HEK293 (cell line): ENCODE measurements at regions not wholly inside any gene's neighbourhood (a gene's known extent, or its start where the extent isn't known, plus 50 kb on each side); places are given as distances from the start of the nearest gene placed in this dataset.

Experiments
- BCL11A ChIP-seq: fragments of 450-650 bp; formaldehyde crosslinking; IDR thresholded peaks from 2 replicates; pipeline ENCODE4 v1.5.1; 2016; ENCODE audit warnings: low read depth, missing biosample characterization, missing genetic modification characterization
- CTCF ChIP-seq: fragments of 450-650 bp; formaldehyde crosslinking; IDR thresholded peaks from 2 replicates; pipeline ENCODE4 v1.5.1; 2016; ENCODE audit warnings: missing biosample characterization, missing genetic modification characterization
- OVOL3 ChIP-seq: fragments of 450-650 bp; formaldehyde crosslinking; IDR thresholded peaks from 2 replicates; pipeline ENCODE4 v1.5.1; 2016; ENCODE audit warnings: missing biosample characterization, missing genetic modification characterization
- PRDM6 ChIP-seq: fragments of 450-650 bp; formaldehyde crosslinking; IDR thresholded peaks from 2 replicates; pipeline ENCODE4 v1.5.1; 2017; ENCODE audit warnings: missing biosample characterization, missing genetic modification characterization
- ZBTB48 ChIP-seq: fragments of 450-650 bp; formaldehyde crosslinking; IDR thresholded peaks from 2 replicates; pipeline ENCODE4 v1.5.1; 2016; ENCODE audit warnings: missing biosample characterization, missing genetic modification characterization
- ZNF24 ChIP-seq: fragments of 450-650 bp; formaldehyde crosslinking; IDR thresholded peaks from 2 replicates; pipeline ENCODE4 v1.5.1; 2016; ENCODE audit warnings: missing biosample characterization, missing genetic modification characterization
- ZNF324 ChIP-seq: fragments of 450-650 bp; formaldehyde crosslinking; IDR thresholded peaks from 2 replicates; pipeline ENCODE4 v1.5.1; 2016; ENCODE audit warnings: missing biosample characterization, missing genetic modification characterization
- ZNF426 ChIP-seq: fragments of 450-650 bp; formaldehyde crosslinking; IDR thresholded peaks from 2 replicates; pipeline ENCODE4 v1.5.1; 2017; ENCODE audit warnings: missing biosample characterization, missing genetic modification characterization, mild to moderate bottlenecking, inconsistent platforms, moderate library complexity
- ZNF548 ChIP-seq: fragments of 450-650 bp; formaldehyde crosslinking; IDR thresholded peaks from 2 replicates; pipeline ENCODE4 v1.5.1; 2016; ENCODE audit warnings: missing biosample characterization, missing genetic modification characterization
- ZNF571 ChIP-seq: fragments of 450-650 bp; formaldehyde crosslinking; IDR thresholded peaks from 2 replicates; pipeline ENCODE4 v1.5.0; 2017; ENCODE audit warnings: missing biosample characterization, missing genetic modification characterization
- ZNF670 ChIP-seq: fragments of 450-650 bp; formaldehyde crosslinking; IDR thresholded peaks from 2 replicates; pipeline ENCODE4 v1.5.1; 2016; ENCODE audit warnings: missing biosample characterization, missing genetic modification characterization, low read depth

GRCh38 chr17:5706577-5707210 is 122.4 kb upstream of the NLRP1 start:
- TF ChIP-seq CTCF (peak; percentile 54), BCL11A (tag by site-specific recombination) (no peak), ZNF670 (tag by site-specific recombination) (no peak), OVOL3 (tag by site-specific recombination) (no peak), ZBTB48 (tag by site-specific recombination) (no peak), PRDM6 (tag by site-specific recombination) (no peak), ZNF24 (no peak), ZNF324 (no peak), ZNF426 (tag by site-specific recombination) (no peak), ZNF548 (no peak), ZNF571 (tag by site-specific recombination) (no peak)
